Ishikawa (cell line): ENCODE measurements at regions not wholly inside any gene's neighbourhood (a gene's known extent, or its start where the extent isn't known, plus 50 kb on each side); places are given as distances from the start of the nearest gene placed in this dataset.

ENCODE experiments used
- CEBPB ChIP-seq: IDR thresholded peaks from 2 replicates; pipeline ENCODE4 v1.6.1; 2012
- CREB1 ChIP-seq: IDR thresholded peaks from 2 replicates; pipeline ENCODE4 v1.6.1; 2012; ENCODE audit warnings: low read depth
- EGR1 ChIP-seq: IDR thresholded peaks from 2 replicates; pipeline ENCODE4 v1.6.1; 2012
- EP300 ChIP-seq: IDR thresholded peaks from 2 replicates; pipeline ENCODE4 v1.6.1; 2012; ENCODE audit warnings: borderline replicate concordance
- MAX ChIP-seq: IDR thresholded peaks from 2 replicates; pipeline ENCODE4 v1.6.1; 2012
- NFIC ChIP-seq: IDR thresholded peaks from 2 replicates; pipeline ENCODE4 v1.6.1; 2012
- RAD21 ChIP-seq: IDR thresholded peaks from 2 replicates; pipeline ENCODE4 v1.6.1; 2012; ENCODE audit warnings: low read depth
- REST ChIP-seq: IDR thresholded peaks from 2 replicates; pipeline ENCODE4 v1.6.1; 2012; ENCODE audit warnings: low read depth, mild to moderate bottlenecking
- TAF1 ChIP-seq: IDR thresholded peaks from 2 replicates; pipeline ENCODE4 v1.6.1; 2012; ENCODE audit warnings: low read depth, mild to moderate bottlenecking
- TCF12 ChIP-seq: IDR thresholded peaks from 2 replicates; pipeline ENCODE4 v1.6.1; 2012; ENCODE audit warnings: low read depth
- TEAD4 ChIP-seq: IDR thresholded peaks from 2 replicates; pipeline ENCODE4 v1.6.1; 2012
- USF1 ChIP-seq: IDR thresholded peaks from 2 replicates; pipeline ENCODE4 v1.6.1; 2012
- YY1 ChIP-seq: IDR thresholded peaks from 2 replicates; pipeline ENCODE4 v1.6.1; 2012; ENCODE audit warnings: low read depth
- ZBTB7A ChIP-seq: IDR thresholded peaks from 2 replicates; pipeline ENCODE4 v1.6.1; 2012; ENCODE audit warnings: low read depth

- TF ChIP-seq TCF12 (no peak), USF1 (no peak)
Observed at GRCh38 chr2:217054791-217055190, 194.9 kb upstream of the TNP1 start.

- TF ChIP-seq TEAD4, result no peak
- no peak for TF ChIP-seq MAX
- TF ChIP-seq ZBTB7A, result no peak
Observed at GRCh38 chr2:217052856-217053577, 193.2 kb upstream of the TNP1 start.

- TF ChIP-seq ZBTB7A (no peak), REST (no peak), USF1 (no peak), EP300 (no peak), RAD21 (no peak), YY1 (no peak), TEAD4 (no peak)
Observed at GRCh38 chr2:217051416-217051815, 191.6 kb upstream of the TNP1 start.

- TF ChIP-seq NFIC (no peak), EGR1 (no peak), USF1 (no peak), MAX (no peak), TEAD4 (no peak), EP300 (no peak), CREB1 (no peak)
Observed at GRCh38 chr2:217049956-217050355, 190.1 kb upstream of the TNP1 start.

GRCh38 chr2:217049422-217049821, 189.6 kb upstream of the TNP1 start:
- TF ChIP-seq EP300, result no peak
- TF ChIP-seq TAF1, result no peak
- no peak for TF ChIP-seq CREB1
- TF ChIP-seq CEBPB, result no peak
- no peak for TF ChIP-seq RAD21

GRCh38 chr2:217048730-217049129, 188.9 kb upstream of the TNP1 start:
- TF ChIP-seq EP300 (no peak), NFIC (no peak), MAX (no peak)

- TF ChIP-seq NFIC, result no peak
Observed at GRCh38 chr2:217047631-217048030, 187.8 kb upstream of the TNP1 start.

GRCh38 chr2:217047209-217047608, 187.3 kb upstream of the TNP1 start:
- TF ChIP-seq NFIC, result no peak
- TF ChIP-seq USF1, result no peak
- TF ChIP-seq RAD21, result no peak
- TF ChIP-seq MAX, result no peak
- no peak for TF ChIP-seq ZBTB7A
- no peak for TF ChIP-seq YY1
- no peak for TF ChIP-seq TEAD4
